ENCODE measurements at regions not wholly inside any gene's neighbourhood (a gene's known extent, or its start where the extent isn't known, plus 50 kb on each side); places are given as distances from the start of the nearest gene placed in this dataset.

GRCh38 chr9:95724253-95724991, 151.1 kb upstream of the ERCC6L2 start:
- no peaks in the 10 kb centered on the region for H3K9me3 ChIP-seq
- H3K36me3 ChIP-seq = no peaks in the 10 kb centered on the region
- no peak for TF ChIP-seq POLR2A (IDR thresholded peaks at IDR 0.05)
- TF ChIP-seq CTCF (IDR thresholded peaks at IDR 0.05) = no peak
- DNase-seq = no peak
- intact Hi-C loops (cut with DNase I) = no loop called here
- no peak overlapping the region for H3K4me3 ChIP-seq
- 52% methylated on average over 7 of the region's 7 CpGs for WGBS (ENCODE audit: insufficient coverage, low coverage, low lambda C conversion rate, missing lambda C conversion rate)
- peak in 2 of 4 donors; percentile 33 to 43 for ATAC-seq
- H3K27ac ChIP-seq = no peak overlapping the region
- H3K4me1 ChIP-seq = no peaks in the 10 kb centered on the region
- H3K27me3 ChIP-seq = no peaks in the 10 kb centered on the region

GRCh38 chr9:95722141-95722540, 153.3 kb upstream of the ERCC6L2 start:
- Histone ChIP-seq H3K27me3 (no peaks in the 10 kb centered on the region), H3K36me3 (no peaks in the 10 kb centered on the region), H3K4me3 (no peak overlapping the region), H3K4me1 (no peaks in the 10 kb centered on the region), H3K9me3 (no peaks in the 10 kb centered on the region), H3K27ac (no peak overlapping the region)
- DNase-seq (no peak), ATAC-seq (no peak)
- intact Hi-C loops (cut with DNase I) = no loop called here
- TF ChIP-seq CTCF (IDR thresholded peaks at IDR 0.05) (no peak), POLR2A (IDR thresholded peaks at IDR 0.05) (no peak)
- WGBS (ENCODE audit: insufficient coverage, low coverage, low lambda C conversion rate, missing lambda C conversion rate) = 61% methylated on average over 4 of the region's 4 CpGs

DNA sequence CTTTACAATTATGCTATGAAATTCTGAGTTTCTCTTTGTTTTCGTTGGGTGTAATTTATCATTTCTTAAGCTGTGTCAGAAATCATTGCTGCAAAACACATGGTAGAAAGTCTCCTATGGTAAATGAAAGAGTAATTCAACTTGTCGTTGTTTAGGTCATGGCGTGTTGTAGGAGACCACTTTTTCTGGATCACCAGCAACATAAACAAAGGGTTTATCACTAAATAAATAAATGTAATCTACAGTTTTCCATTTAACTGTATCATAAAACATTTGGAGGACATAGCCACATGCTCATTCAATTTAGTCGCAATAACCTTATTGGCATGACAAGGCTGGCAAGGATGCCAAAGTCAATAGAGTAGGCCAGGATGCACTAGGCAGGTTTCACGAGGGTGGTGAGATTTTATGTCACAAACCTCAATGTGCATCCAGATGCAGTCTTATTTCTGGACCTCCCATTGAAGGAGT, 154.4 kb upstream of the ERCC6L2 start:
- no peaks in the 10 kb centered on the region for H3K4me1 ChIP-seq
- TF ChIP-seq POLR2A (IDR thresholded peaks at IDR 0.05) (no peak), CTCF (IDR thresholded peaks at IDR 0.05) (no peak)
- H3K27me3 ChIP-seq = no peaks in the 10 kb centered on the region
- no peak overlapping the region for H3K4me3 ChIP-seq
- DNase-seq = no peak
- H3K27ac ChIP-seq = no peak overlapping the region
- no peaks in the 10 kb centered on the region for H3K9me3 ChIP-seq
- WGBS (ENCODE audit: insufficient coverage, low coverage, low lambda C conversion rate, missing lambda C conversion rate) = 60% methylated on average over 5 of the region's 5 CpGs
- intact Hi-C loops (cut with DNase I) = no loop called here
- ATAC-seq = no peak
- no peaks in the 10 kb centered on the region for H3K36me3 ChIP-seq

GRCh38 chr9:95720496-95720895, 155.0 kb upstream of the ERCC6L2 start:
- intact Hi-C loops (cut with DNase I) = no loop called here
- H3K27me3 ChIP-seq = no peaks in the 10 kb centered on the region
- WGBS (ENCODE audit: insufficient coverage, low coverage, low lambda C conversion rate, missing lambda C conversion rate) = 63% methylated on average over 3 of the region's 6 CpGs
- DNase-seq (no peak), ATAC-seq (no peak)
- no peaks in the 10 kb centered on the region for H3K9me3 ChIP-seq
- H3K36me3 ChIP-seq = no peaks in the 10 kb centered on the region
- no peak for TF ChIP-seq CTCF (IDR thresholded peaks at IDR 0.05)
- TF ChIP-seq POLR2A (IDR thresholded peaks at IDR 0.05) = no peak
- no peak overlapping the region for H3K27ac ChIP-seq
- H3K4me1 ChIP-seq = no peaks in the 10 kb centered on the region
- H3K4me3 ChIP-seq = no peak overlapping the region

All from right lobe of liver (tissue), 6 donors.